SIG-M5 treated with dmso at 0.1 percent for 504 hours (cell line): ENCODE measurements at regions not wholly inside any gene's neighbourhood (a gene's known extent, or its start where the extent isn't known, plus 50 kb on each side); places are given as distances from the start of the nearest gene placed in this dataset.

Source experiments
- DNase-seq: peaks from one replicate; lab custom pipeline; 2025; ENCODE audit not compliant: unreplicated experiment; lab: John Stamatoyannopoulos, UW

DNA sequence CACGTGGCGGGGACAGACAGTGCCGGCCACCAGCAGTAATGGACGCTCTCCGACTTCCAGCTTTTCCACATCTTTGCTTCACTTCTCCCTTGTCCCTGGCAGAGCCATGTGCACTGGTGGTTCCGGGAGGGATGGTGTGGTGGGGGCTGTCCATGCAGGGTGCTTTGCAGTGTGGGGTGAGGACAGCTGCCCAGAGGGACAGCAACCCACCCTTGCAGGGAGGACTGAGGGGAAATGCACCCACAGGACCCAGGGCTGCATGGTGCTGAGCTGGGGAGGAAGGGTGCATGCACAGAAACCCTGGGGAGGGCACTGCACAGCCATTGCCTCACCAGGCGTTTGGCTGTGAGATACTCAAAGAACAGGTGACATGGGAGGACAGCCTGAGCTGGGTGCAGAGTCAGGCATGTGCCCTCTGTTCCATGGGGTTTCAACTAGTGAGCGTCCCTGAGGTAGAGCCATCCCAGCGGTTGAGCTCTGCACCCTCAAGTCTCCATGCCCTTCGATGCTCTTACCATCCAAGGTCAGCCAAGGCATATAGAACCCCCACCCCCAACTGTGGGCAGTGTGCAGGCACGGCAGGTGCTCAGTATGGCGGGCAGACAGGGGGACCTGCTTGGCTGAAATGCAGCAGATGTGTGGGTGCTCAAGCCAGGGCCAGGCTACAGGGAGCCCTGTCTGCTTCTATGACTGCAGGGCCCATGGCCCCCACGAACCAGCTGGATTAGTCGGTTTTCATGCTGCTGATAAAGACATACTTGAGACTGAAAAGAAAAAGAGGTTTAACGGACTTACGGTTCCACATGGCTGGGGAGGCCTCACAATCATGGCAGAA is 239.7 kb downstream of the TTLL2 start:
- no peak for DNase-seq

DNA sequence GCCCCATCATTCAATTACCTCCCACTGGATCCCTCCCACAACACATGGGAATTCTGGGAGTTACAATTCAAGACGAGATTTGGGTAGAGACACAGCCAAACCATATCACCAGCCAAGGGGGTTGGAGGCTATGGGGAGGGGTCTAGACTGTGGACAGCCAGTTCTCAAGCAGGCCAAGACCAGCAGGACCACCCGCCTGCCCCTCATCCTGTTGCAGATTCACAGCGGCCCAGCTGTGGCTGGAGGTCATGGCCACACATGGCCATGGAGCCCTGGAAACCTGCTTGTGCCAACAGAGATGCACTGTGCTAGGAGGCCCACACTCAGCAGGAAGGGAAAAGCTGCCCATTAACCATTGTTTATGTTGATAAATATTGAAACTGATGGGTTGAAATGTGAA is 240.5 kb downstream of the TTLL2 start:
- no peak for DNase-seq

DNA sequence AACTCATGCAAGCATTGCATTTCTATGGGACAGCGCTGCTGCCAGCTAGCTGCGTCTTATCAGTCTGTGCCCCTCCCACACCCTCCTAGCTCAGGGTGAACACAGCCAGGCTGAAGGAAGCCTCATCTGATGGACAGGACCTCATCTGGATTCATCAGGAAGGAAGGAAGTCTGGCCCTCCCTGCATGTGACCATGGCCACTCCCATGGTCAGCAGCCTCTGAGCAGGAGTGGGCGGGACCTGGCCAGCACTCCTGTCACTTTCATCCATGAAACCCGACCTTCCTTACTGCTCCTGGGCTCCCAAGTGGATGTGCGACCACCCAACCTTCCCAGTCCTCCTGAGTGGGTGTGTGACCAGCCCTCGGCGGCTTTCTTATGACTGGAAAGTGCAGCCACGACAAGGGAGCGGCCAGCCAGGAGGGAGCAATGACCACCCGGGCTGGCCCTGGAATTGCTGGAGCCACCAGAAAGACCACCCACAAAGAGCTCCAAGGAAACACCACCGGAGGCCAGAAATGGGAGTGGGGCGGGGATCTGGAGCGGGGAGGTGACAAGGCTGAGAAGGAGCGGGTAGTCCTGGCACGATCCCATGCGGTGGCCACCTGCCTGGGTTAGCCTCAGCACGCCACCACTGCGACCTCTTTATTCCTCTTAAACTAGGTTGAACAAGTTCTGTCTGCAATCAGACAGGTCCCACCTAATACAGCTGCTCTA is 241.2 kb downstream of the TTLL2 start:
- DNase-seq: no peak

DNA sequence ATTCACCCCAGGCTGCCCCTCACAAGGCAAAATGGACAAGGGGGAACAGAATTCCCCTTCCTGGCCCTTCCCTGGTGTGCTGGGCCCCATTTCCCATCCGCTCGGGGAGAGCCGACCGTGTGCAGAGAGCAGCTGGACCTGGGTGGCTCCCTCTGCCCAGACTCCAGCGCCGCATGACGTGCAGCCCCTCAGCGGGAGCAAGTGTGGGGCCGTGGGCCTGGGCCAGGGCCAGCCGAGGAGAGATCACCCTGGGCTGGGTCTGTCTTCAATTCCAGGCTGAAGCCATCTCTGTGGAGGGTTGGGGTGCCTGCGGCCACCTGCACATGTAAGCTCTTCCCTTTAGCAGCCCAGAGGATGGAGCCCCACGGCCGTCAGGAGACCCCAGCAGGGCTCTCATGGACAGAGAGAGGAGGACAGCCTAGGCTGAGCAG is 241.8 kb downstream of the TTLL2 start:
- DNase-seq: no peak

- no peak for DNase-seq
Observed at GRCh38 chr6:167567142-167568033, 242.5 kb downstream of the TTLL2 start.

GRCh38 chr6:167568407-167569024 is 243.6 kb downstream of the TTLL2 start:
- DNase-seq: no peak

GRCh38 chr6:167569041-167569805 is 244.3 kb downstream of the TTLL2 start:
- no peak for DNase-seq

DNA sequence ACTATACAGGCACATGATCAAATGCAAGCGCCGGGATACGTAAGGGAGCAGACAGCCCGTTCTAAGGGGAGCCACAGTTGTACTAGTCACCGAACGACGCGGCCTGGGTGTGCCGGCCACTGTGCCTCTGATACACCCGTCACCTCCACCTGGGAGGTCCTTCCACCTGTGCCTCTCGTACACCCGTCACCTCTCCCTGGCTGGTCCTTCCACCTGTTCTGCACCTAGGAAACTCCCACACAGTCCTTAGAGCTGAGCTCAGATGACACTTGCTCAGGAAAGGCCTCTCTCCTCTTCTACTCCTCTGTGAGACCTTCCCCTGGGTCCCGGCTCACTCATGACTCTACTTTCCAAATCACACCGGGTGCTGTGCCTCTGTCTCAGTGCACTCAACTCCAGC is 245.0 kb downstream of the TTLL2 start:
- DNase-seq: no peak

GRCh38 chr6:167570460-167571400 is 245.8 kb downstream of the TTLL2 start:
- no peak for DNase-seq

- DNase-seq: no peak
Observed at GRCh38 chr6:167571550-167571949, 246.7 kb downstream of the TTLL2 start.

GRCh38 chr6:167572106-167572505 is 247.2 kb downstream of the TTLL2 start:
- no peak for DNase-seq

DNA sequence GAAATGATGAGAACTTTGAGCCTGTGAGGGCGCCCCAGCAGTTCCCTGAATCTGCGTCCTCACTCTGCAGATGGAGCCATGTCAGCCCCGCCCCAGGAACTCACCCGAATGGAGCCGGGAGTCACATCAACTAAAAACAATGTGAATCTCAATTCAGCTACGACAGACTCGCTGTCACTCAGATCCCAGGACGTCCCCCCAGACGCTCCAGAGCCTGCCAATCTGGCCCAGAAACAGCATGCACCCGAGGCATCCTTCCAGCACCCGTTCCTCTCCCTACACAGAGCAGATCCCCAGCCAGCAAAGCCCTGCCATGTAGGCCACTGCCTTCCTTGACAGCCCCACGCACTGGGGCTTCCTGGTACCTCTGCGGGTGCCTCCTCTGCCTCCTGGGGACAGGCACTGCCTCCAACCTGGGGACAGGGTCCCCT is 248.0 kb downstream of the TTLL2 start:
- DNase-seq: no peak

GRCh38 chr6:167573461-167574215 is 248.8 kb downstream of the TTLL2 start:
- no peak for DNase-seq

GRCh38 chr6:167574431-167575151 is 249.7 kb downstream of the TTLL2 start:
- no peak for DNase-seq

DNA sequence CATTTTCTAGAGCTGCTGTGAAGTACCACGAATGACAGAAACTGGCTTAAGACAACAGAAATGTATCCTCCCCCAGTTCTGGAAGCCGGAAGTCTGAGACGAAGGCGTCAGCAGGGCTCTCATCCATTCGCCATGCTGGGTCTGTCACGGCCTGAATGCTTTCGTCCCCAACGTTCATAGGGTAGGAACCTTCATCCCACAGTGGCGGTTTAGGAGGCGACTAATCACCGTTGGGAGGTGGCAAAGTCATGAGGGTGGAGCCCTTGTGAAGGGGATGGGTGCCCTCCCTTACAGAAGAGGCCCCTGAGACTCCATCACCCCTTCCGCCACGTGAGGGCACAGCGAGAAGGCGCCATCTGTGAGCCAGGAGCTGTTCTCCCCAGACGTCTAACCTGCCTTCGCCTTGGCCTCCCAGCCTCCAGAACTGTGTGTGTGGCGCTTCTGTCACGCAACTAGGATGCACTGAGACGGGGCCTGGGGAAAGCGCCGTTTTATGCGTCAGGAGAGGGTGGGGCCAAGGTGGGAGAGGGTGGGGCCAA is 250.3 kb downstream of the TTLL2 start:
- DNase-seq: no peak

GRCh38 chr6:167576050-167576741 is 250.5 kb upstream of the AFDN start:
- DNase-seq: no peak
